ENCODE measurements at regions not wholly inside any gene's neighbourhood (a gene's known extent, or its start where the extent isn't known, plus 50 kb on each side); places are given as distances from the start of the nearest gene placed in this dataset.

- DNase-seq = no peak
Observed at GRCh38 chr5:103374473-103374963, 116.0 kb downstream of the MACIR start.

- DNase-seq = no peak
Observed at GRCh38 chr5:103373597-103374472, 115.3 kb downstream of the MACIR start.

- DNase-seq = no peak
Observed at GRCh38 chr5:103371046-103371607, 112.6 kb downstream of the MACIR start.

GRCh38 chr5:103369125-103370120 lies 110.9 kb downstream of the MACIR start:
- no peak for DNase-seq

- DNase-seq = no peak
Observed at GRCh38 chr5:103367702-103368101, 109.1 kb downstream of the MACIR start.

GRCh38 chr5:103366918-103367549 lies 108.5 kb downstream of the MACIR start:
- no peak for DNase-seq

GRCh38 chr5:103364074-103364473 lies 105.5 kb downstream of the MACIR start:
- DNase-seq = no peak

GRCh38 chr5:103362211-103362610 lies 103.6 kb downstream of the MACIR start:
- DNase-seq = no peak

- no peak for DNase-seq
Observed at GRCh38 chr5:103360475-103360874, 101.9 kb downstream of the MACIR start.

- no peak for DNase-seq
Observed at GRCh38 chr5:103358305-103358995, 99.9 kb downstream of the MACIR start.

GRCh38 chr5:103357636-103358035 lies 99.1 kb downstream of the MACIR start:
- no peak for DNase-seq

- DNase-seq = no peak
Observed at GRCh38 chr5:103356350-103357091, 98.0 kb downstream of the MACIR start.

- no peak for DNase-seq
Observed at GRCh38 chr5:103355579-103355978, 97.0 kb downstream of the MACIR start.

- DNase-seq = no peak
Observed at GRCh38 chr5:103354446-103354845, 95.9 kb downstream of the MACIR start.

- DNase-seq = no peak
Observed at GRCh38 chr5:103353581-103353980, 95.0 kb downstream of the MACIR start.

- DNase-seq = peak; percentile 54
Observed at GRCh38 chr5:103347716-103348423, 89.3 kb downstream of the MACIR start.

GRCh38 chr5:103346162-103346748 lies 87.7 kb downstream of the MACIR start:
- no peak for DNase-seq

GRCh38 chr5:103345461-103345860 lies 86.9 kb downstream of the MACIR start:
- DNase-seq = no peak

GRCh38 chr5:103340717-103341388 lies 82.3 kb downstream of the MACIR start:
- DNase-seq = no peak
